ENCODE measurements at regions not wholly inside any gene's neighbourhood (a gene's known extent, or its start where the extent isn't known, plus 50 kb on each side); places are given as distances from the start of the nearest gene placed in this dataset.

- Histone ChIP-seq H3K4me3 (replicated peaks; ENCODE audit: insufficient read depth, low read length) (no peak overlapping the region), H3K27ac (replicated peaks) (no peak overlapping the region), H3K27me3 (ENCODE audit: insufficient read depth, poor library complexity, severe bottlenecking) (no peaks in the 10 kb centered on the region)
- TF ChIP-seq SPI1 (IDR thresholded peaks at IDR 0.05; ENCODE audit: borderline replicate concordance, low read depth): no peak
- TF ChIP-seq GABPA (IDR thresholded peaks at IDR 0.05; ENCODE audit: low read depth): no peak
- no peak for DNase-seq (ENCODE audit: low read depth in 1 of 2, low spot score in 1 of 2)
Measured at GRCh38 chr2:88835726-88836125, 144.3 kb downstream of the RPIA start.

GRCh38 chr2:88836351-88836750, 144.9 kb downstream of the RPIA start:
- Histone ChIP-seq H3K4me3 (replicated peaks; ENCODE audit: insufficient read depth, low read length) (no peak overlapping the region), H3K27ac (replicated peaks) (no peak overlapping the region), H3K27me3 (ENCODE audit: insufficient read depth, poor library complexity, severe bottlenecking) (no peaks in the 10 kb centered on the region)
- DNase-seq (ENCODE audit: low read depth in 1 of 2, low spot score in 1 of 2): no peak
- TF ChIP-seq REST (IDR thresholded peaks at IDR 0.05; ENCODE audit: insufficient replicate concordance, low read depth) (no peak), POLR2AphosphoS5 (IDR thresholded peaks at IDR 0.05; ENCODE audit: low read depth) (no peak), GABPA (IDR thresholded peaks at IDR 0.05; ENCODE audit: low read depth) (no peak), CTCF (IDR thresholded peaks at IDR 0.05; ENCODE audit: insufficient read depth, low read length) (no peak), SPI1 (IDR thresholded peaks at IDR 0.05; ENCODE audit: borderline replicate concordance, low read depth) (no peak)

- TF ChIP-seq POLR2AphosphoS5 (IDR thresholded peaks at IDR 0.05; ENCODE audit: low read depth) (no peak), CTCF (IDR thresholded peaks at IDR 0.05; ENCODE audit: insufficient read depth, low read length) (no peak), SPI1 (IDR thresholded peaks at IDR 0.05; ENCODE audit: borderline replicate concordance, low read depth) (no peak), GABPA (IDR thresholded peaks at IDR 0.05; ENCODE audit: low read depth) (no peak), REST (IDR thresholded peaks at IDR 0.05; ENCODE audit: insufficient replicate concordance, low read depth) (no peak)
- no peaks in the 10 kb centered on the region for H3K27me3 ChIP-seq (ENCODE audit: insufficient read depth, poor library complexity, severe bottlenecking)
- no peak overlapping the region for H3K4me3 ChIP-seq (replicated peaks; ENCODE audit: insufficient read depth, low read length)
- no peak for DNase-seq (ENCODE audit: low read depth in 1 of 2, low spot score in 1 of 2)
- no peak overlapping the region for H3K27ac ChIP-seq (replicated peaks)
Measured at GRCh38 chr2:88837511-88838160, 146.2 kb downstream of the RPIA start.

- TF ChIP-seq REST (IDR thresholded peaks at IDR 0.05; ENCODE audit: insufficient replicate concordance, low read depth) (no peak), CTCF (IDR thresholded peaks at IDR 0.05; ENCODE audit: insufficient read depth, low read length) (no peak), POLR2AphosphoS5 (IDR thresholded peaks at IDR 0.05; ENCODE audit: low read depth) (no peak), GABPA (IDR thresholded peaks at IDR 0.05; ENCODE audit: low read depth) (no peak), SPI1 (IDR thresholded peaks at IDR 0.05; ENCODE audit: borderline replicate concordance, low read depth) (no peak)
- no peak for DNase-seq (ENCODE audit: low read depth in 1 of 2, low spot score in 1 of 2)
- Histone ChIP-seq H3K27ac (replicated peaks) (no peak overlapping the region), H3K27me3 (ENCODE audit: insufficient read depth, poor library complexity, severe bottlenecking) (no peaks in the 10 kb centered on the region), H3K4me3 (replicated peaks; ENCODE audit: insufficient read depth, low read length) (no peak overlapping the region)
Measured at GRCh38 chr2:88838165-88838635, 146.7 kb downstream of the RPIA start.

Data from HL-60 (cell line).